Tibial nerve (tissue), 4 donors: ENCODE measurements at regions not wholly inside any gene's neighbourhood (a gene's known extent, or its start where the extent isn't known, plus 50 kb on each side); places are given as distances from the start of the nearest gene placed in this dataset.

Source experiments
- EP300 ChIP-seq, 2 donors: sonication (generic); formaldehyde crosslinking; IDR thresholded peaks; one replicate each; pipeline ENCODE4 v1.6.1; 2017; ENCODE audit warnings: antibody characterized with exemption in 2 of 2, mild to moderate bottlenecking in 1 of 2
- TF ChIP-seq, protein P1 (sequence below), 5 experiments: fragments of 200-600 bp in 3 of 5; fragments of 450-650 bp in 2 of 5; sonication (generic) in 3 of 5; IDR thresholded peaks; one replicate each; pipeline ENCODE4 v1.5.1; 2016 to 2019; ENCODE audit warnings: antibody characterized with exemption in 5 of 5, mild to moderate bottlenecking in 3 of 5, moderate library complexity in 2 of 5

DNA sequence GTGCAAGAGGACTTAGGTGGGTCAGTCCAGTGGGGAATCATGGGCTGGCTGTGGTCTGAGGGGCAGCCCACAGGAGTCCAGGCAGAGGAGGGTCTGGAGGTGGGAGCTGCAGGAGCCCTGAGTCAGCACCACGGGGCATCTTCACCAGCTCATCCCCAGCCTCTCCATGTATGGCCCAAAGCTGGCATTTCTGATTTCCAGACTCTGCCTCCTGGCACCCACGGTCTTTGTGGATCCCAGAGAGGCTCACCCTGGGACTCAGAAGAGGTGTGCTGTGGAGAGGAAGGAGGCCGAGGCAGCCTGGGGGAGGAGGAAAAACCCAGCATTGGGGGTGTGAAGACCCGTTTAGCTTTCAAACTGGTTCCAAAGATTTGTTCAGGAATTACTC, 64.5 kb upstream of the KLF13 start:
- TF ChIP-seq, protein P1, sequence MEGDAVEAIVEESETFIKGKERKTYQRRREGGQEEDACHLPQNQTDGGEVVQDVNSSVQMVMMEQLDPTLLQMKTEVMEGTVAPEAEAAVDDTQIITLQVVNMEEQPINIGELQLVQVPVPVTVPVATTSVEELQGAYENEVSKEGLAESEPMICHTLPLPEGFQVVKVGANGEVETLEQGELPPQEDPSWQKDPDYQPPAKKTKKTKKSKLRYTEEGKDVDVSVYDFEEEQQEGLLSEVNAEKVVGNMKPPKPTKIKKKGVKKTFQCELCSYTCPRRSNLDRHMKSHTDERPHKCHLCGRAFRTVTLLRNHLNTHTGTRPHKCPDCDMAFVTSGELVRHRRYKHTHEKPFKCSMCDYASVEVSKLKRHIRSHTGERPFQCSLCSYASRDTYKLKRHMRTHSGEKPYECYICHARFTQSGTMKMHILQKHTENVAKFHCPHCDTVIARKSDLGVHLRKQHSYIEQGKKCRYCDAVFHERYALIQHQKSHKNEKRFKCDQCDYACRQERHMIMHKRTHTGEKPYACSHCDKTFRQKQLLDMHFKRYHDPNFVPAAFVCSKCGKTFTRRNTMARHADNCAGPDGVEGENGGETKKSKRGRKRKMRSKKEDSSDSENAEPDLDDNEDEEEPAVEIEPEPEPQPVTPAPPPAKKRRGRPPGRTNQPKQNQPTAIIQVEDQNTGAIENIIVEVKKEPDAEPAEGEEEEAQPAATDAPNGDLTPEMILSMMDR (IDR thresholded peaks at IDR 0.05), result no peak
- TF ChIP-seq EP300 (IDR thresholded peaks at IDR 0.05), result no peak
